IMR-90 (cell line): ENCODE measurements at regions not wholly inside any gene's neighbourhood (a gene's known extent, or its start where the extent isn't known, plus 50 kb on each side); places are given as distances from the start of the nearest gene placed in this dataset.

Source experiments
- ATAC-seq: fragments of 200-7000 bp; cut with Tn5 transposase; 2 replicates; pipeline ENCODE4 v1.9.1; 2020; ENCODE audit warnings: low read depth, mild to moderate bottlenecking, moderate library complexity
- BruUV-seq: library from RNA; stranded (reverse); fragments of 400-500 nt; replicated peaks from 2 replicates; lab custom pipeline; 2021; lab: Mats Ljungman, UMichigan
- CTCF ChIA-PET: fragments of 300-600 bp; formaldehyde crosslinking; extraction: SDS; loops from one replicate; lab custom pipeline; 2021; ENCODE audit warnings: antibody characterized with exemption; lab: Yijun Ruan, JAX
- POLR2A ChIA-PET: fragments of 300-600 bp; sonication (Branson Sonifier 250); formaldehyde crosslinking; loops from one replicate; lab custom pipeline; 2022; ENCODE audit warnings: antibody characterized with exemption; ENCODE audit not compliant: unreplicated experiment; lab: Charles Lee
- DNase-seq: peaks from one replicate; pipeline ENCODE4 v3.0.0; 2013
- H2AFZ ChIP-seq: replicated peaks from 2 replicates; pipeline ENCODE3; 2013; ENCODE audit warnings: low read length, mild to moderate bottlenecking; ENCODE audit not compliant: poor library complexity
- H2AK5ac ChIP-seq: 2 replicates; pipeline ENCODE4 v1.6.1; 2013; ENCODE audit warnings: low read depth, low read length, inconsistent platforms
- H2AK9ac ChIP-seq: replicated peaks from 2 replicates; pipeline ENCODE3; 2013; ENCODE audit warnings: mild to moderate bottlenecking, low read depth, low read length, moderate library complexity; ENCODE audit not compliant: poor library complexity
- H2BK120ac ChIP-seq: 2 replicates; pipeline ENCODE4 v1.6.1; 2013; ENCODE audit warnings: low read depth, low read length, inconsistent platforms
- H2BK15ac ChIP-seq: 3 replicates; pipeline ENCODE4 v1.6.1; 2013; ENCODE audit warnings: low read depth, low read length, inconsistent platforms
- H2BK20ac ChIP-seq: 2 replicates; pipeline ENCODE4 v1.6.1; 2013; ENCODE audit warnings: low read depth, mild to moderate bottlenecking, inconsistent platforms, low read length, moderate library complexity
- H2BK5ac ChIP-seq: 2 replicates; pipeline ENCODE4 v1.6.1; 2013; ENCODE audit warnings: mild to moderate bottlenecking, low read depth, low read length, inconsistent platforms; ENCODE audit not compliant: poor library complexity, severe bottlenecking
- H3K14ac ChIP-seq: replicated peaks from 2 replicates; pipeline ENCODE4 v1.6.1; 2013; ENCODE audit warnings: low read depth, low read length, inconsistent platforms
- H3K18ac ChIP-seq: 2 replicates; pipeline ENCODE4 v1.6.1; 2013; ENCODE audit warnings: low read depth, low read length, control low read depth
- H3K23ac ChIP-seq: 2 replicates; pipeline ENCODE4 v1.6.1; 2013; ENCODE audit warnings: low read depth, low read length, inconsistent platforms
- H3K27ac ChIP-seq: 2 replicates; pipeline ENCODE4 v1.5.1; 2013; ENCODE audit warnings: mild to moderate bottlenecking, control low read depth, low read length; ENCODE audit not compliant: insufficient read depth
- H3K27me3 ChIP-seq: 2 replicates; pipeline ENCODE4 v1.6.1; 2013; ENCODE audit warnings: low read length; ENCODE audit not compliant: control insufficient read depth, insufficient read depth
- H3K36me3 ChIP-seq: 2 replicates; pipeline ENCODE4 v1.6.1; 2013; ENCODE audit warnings: low read length, mixed read lengths; ENCODE audit not compliant: control insufficient read depth, insufficient read depth
- H3K4ac ChIP-seq: 2 replicates; pipeline ENCODE4 v1.6.1; 2013; ENCODE audit warnings: low read depth, low read length, inconsistent platforms
- H3K4me1 ChIP-seq: 2 replicates; pipeline ENCODE4 v1.6.1; 2013; ENCODE audit warnings: low read length, mixed read lengths; ENCODE audit not compliant: control insufficient read depth, insufficient read depth
- H3K4me2 ChIP-seq: 2 replicates; pipeline ENCODE4 v1.6.1; 2013; ENCODE audit warnings: low read depth, mild to moderate bottlenecking, control low read depth, low read length, moderate library complexity
- H3K4me3 ChIP-seq: 2 replicates; pipeline ENCODE4 v1.5.1; 2013; ENCODE audit warnings: low read depth, mild to moderate bottlenecking, control low read depth, low read length, moderate library complexity; ENCODE audit not compliant: insufficient read depth
- H3K56ac ChIP-seq: 2 replicates; pipeline ENCODE4 v1.6.1; 2013; ENCODE audit warnings: low read length, inconsistent platforms; ENCODE audit not compliant: insufficient read depth; ENCODE audit errors: extremely low read depth
- H3K79me1 ChIP-seq, 2 experiments: 2 replicates each; pipeline ENCODE4 v1.6.1; 2013; ENCODE audit warnings: low read length in 2 of 2, inconsistent platforms in 1 of 2, low read depth in 1 of 2
- H3K9ac ChIP-seq: 2 replicates; pipeline ENCODE4 v1.6.1; 2013; ENCODE audit warnings: low read depth, low read length, control low read depth
- H3K9me1 ChIP-seq: 2 replicates; pipeline ENCODE4 v1.6.1; 2013; ENCODE audit warnings: low read length, inconsistent platforms; ENCODE audit not compliant: insufficient read depth
- H3K9me3 ChIP-seq: 2 replicates; pipeline ENCODE4 v1.6.1; 2013; ENCODE audit warnings: low read length; ENCODE audit not compliant: control insufficient read depth, insufficient read depth
- H4K20me1 ChIP-seq: 2 replicates; pipeline ENCODE4 v1.6.1; 2013; ENCODE audit warnings: low read length, inconsistent platforms; ENCODE audit not compliant: insufficient read depth
- H4K5ac ChIP-seq: 2 replicates; pipeline ENCODE4 v1.6.1; 2013; ENCODE audit warnings: mild to moderate bottlenecking, low read depth, low read length, control low read depth
- H4K8ac ChIP-seq, 2 experiments: 2 replicates each; pipeline ENCODE4 v1.6.1; 2013; ENCODE audit warnings: low read depth in 2 of 2, low read length in 2 of 2, control low read depth in 1 of 2, inconsistent platforms in 1 of 2
- H4K91ac ChIP-seq: 2 replicates; pipeline ENCODE4 v1.6.1; 2013; ENCODE audit warnings: low read depth, low read length, inconsistent platforms; ENCODE audit not compliant: insufficient read depth
- BHLHE40 ChIP-seq: fragments of 150-350 bp; IDR thresholded peaks from 2 replicates; pipeline ENCODE4 v1.6.1; 2016; ENCODE audit warnings: mild to moderate bottlenecking, low read depth, low read length
- CEBPB ChIP-seq: IDR thresholded peaks from 2 replicates; pipeline ENCODE4 v1.6.1; 2012; ENCODE audit warnings: low read depth, low read length, improper control_type of control experiment
- CHD1 ChIP-seq: IDR thresholded peaks from 2 replicates; pipeline ENCODE4 v1.6.1; 2012; ENCODE audit warnings: low read depth, low read length, improper control_type of control experiment
- CTCF ChIP-seq: conservative IDR thresholded peaks from 2 replicates; pipeline ENCODE4 v1.5.1; 2012; ENCODE audit warnings: mild to moderate bottlenecking, low read depth, low read length, improper control_type of control experiment
- ELK1 ChIP-seq: fragments of 150-350 bp; IDR thresholded peaks from 2 replicates; pipeline ENCODE4 v1.6.1; 2016; ENCODE audit warnings: low read depth, mild to moderate bottlenecking, low read length, moderate library complexity, borderline replicate concordance
- FOS ChIP-seq: fragments of 150-350 bp; IDR thresholded peaks from 2 replicates; pipeline ENCODE4 v1.6.1; 2016; ENCODE audit warnings: low read depth, low read length
- MAFK ChIP-seq: IDR thresholded peaks from 2 replicates; pipeline ENCODE4 v1.6.1; 2012; ENCODE audit warnings: low read depth, low read length, improper control_type of control experiment
- MAZ ChIP-seq: IDR thresholded peaks from 2 replicates; pipeline ENCODE4 v1.6.1; 2012; ENCODE audit warnings: low read depth, mild to moderate bottlenecking, low read length, improper control_type of control experiment, moderate library complexity, borderline replicate concordance
- MXI1 ChIP-seq: IDR thresholded peaks from 2 replicates; pipeline ENCODE4 v1.6.1; 2012; ENCODE audit warnings: low read depth, mild to moderate bottlenecking, low read length, moderate library complexity, borderline replicate concordance
- NFE2L2 ChIP-seq: fragments of 150-350 bp; IDR thresholded peaks from 2 replicates; pipeline ENCODE4 v1.6.1; 2016; ENCODE audit warnings: low read depth, mild to moderate bottlenecking, low read length
- POLR2A ChIP-seq: IDR thresholded peaks from 2 replicates; pipeline ENCODE4 v1.6.1; 2012; ENCODE audit warnings: mild to moderate bottlenecking, low read depth, low read length
- RAD21 ChIP-seq: IDR thresholded peaks from 2 replicates; pipeline ENCODE4 v1.6.1; 2012; ENCODE audit warnings: low read length, improper control_type of control experiment
- RCOR1 ChIP-seq: IDR thresholded peaks from 2 replicates; pipeline ENCODE4 v1.6.1; 2012; ENCODE audit warnings: mild to moderate bottlenecking, low read length, improper control_type of control experiment; ENCODE audit not compliant: insufficient replicate concordance
- RFX5 ChIP-seq: IDR thresholded peaks from 2 replicates; pipeline ENCODE4 v1.8.0; 2012; ENCODE audit warnings: low read depth, mild to moderate bottlenecking, low read length, moderate library complexity
- USF2 ChIP-seq: fragments of 150-350 bp; IDR thresholded peaks from 2 replicates; pipeline ENCODE4 v1.6.1; 2017; ENCODE audit warnings: mild to moderate bottlenecking, antibody characterized with exemption, low read length, low read depth
- WGBS, 2 experiments: methylation state at CpG; one replicate each; pipeline versions ENCODE4 v1.1.5 to v1.1.7; 2013; ENCODE audit warnings: missing lambda C conversion rate in 2 of 2; ENCODE audit not compliant: insufficient read length in 1 of 2; ENCODE audit errors: extremely low coverage in 2 of 2; 5-methylcytosine and 5-hydroxymethylcytosine counted together
- dilution Hi-C: fragments of 300-500 bp; cut with HindIII; formaldehyde crosslinking; loops from one replicate; pipeline ENCODE4 v1.14.3; 2018; ENCODE audit warnings: low sequenced_read_pairs; ENCODE audit not compliant: unreplicated experiment
- in situ Hi-C: fragments of 300-500 bp; cut with MboI; formaldehyde crosslinking; loops from 3 replicates; pipeline ENCODE4 v1.14.3; 2019; ENCODE audit warnings: low sequenced_read_pairs, inconsistent platforms, mixed read lengths
- intact Hi-C: fragments of 100-400 bp; cut with micrococcal nuclease; formaldehyde crosslinking; loops from 2 replicates; pipeline ENCODE4 v1.10.0; 2022

GRCh38 chr12:107519906-107520859 lies 165.4 kb upstream of the PWP1 start:
- H4K8ac ChIP-seq: no peak overlapping the region
- H3K4ac ChIP-seq: no peak overlapping the region
- ATAC-seq (no peak), DNase-seq (no peak)
- no peak overlapping the region for H3K56ac ChIP-seq
- H3K4me1 ChIP-seq: peaks cover 1% of the 10 kb centered on the region; the same call in 1 of the 2 replicates
- H3K9me1 ChIP-seq: no peaks in the 10 kb centered on the region; the same call in none of the 2 replicates
- no peak overlapping the region for H3K4me2 ChIP-seq
- no peak overlapping the region for H2BK5ac ChIP-seq
- BruUV-seq: no TSS peak
- H4K20me1 ChIP-seq: no peaks in the 10 kb centered on the region
- H4K5ac ChIP-seq: no peak overlapping the region
- 0 out of 2 replicates have a peak, but pooled peaks cover 3% of the 10 kb centered on the region for H3K9me3 ChIP-seq
- intact Hi-C loops: no loop called here
- no peaks in the 10 kb centered on the region for H3K27me3 ChIP-seq
- peaks cover 1% of the 10 kb centered on the region; the same call in 1 of the 2 replicates for H3K36me3 ChIP-seq
- no peak overlapping the region for H2BK20ac ChIP-seq
- ChIA-PET POLR2A (no interaction called here), CTCF (no interaction called here)
- H2AK9ac ChIP-seq: no peak overlapping the region
- H3K14ac ChIP-seq: no peak overlapping the region
- no peak overlapping the region for H2AFZ ChIP-seq
- H3K23ac ChIP-seq: no peak overlapping the region
- WGBS, 2 experiments: 74% methylated on average over 3 of the region's 19 CpGs; no CpG with 5 or more reads in 1 of the 2 experiments
- H3K4me3 ChIP-seq: no peak overlapping the region
- no peak overlapping the region for H2BK120ac ChIP-seq
- no peak overlapping the region for H3K27ac ChIP-seq
- no peak overlapping the region for H3K9ac ChIP-seq
- no peak overlapping the region for H3K18ac ChIP-seq
- no peaks in the 10 kb centered on the region for H3K79me1 ChIP-seq
- H2BK15ac ChIP-seq: no peak overlapping the region
- H2AK5ac ChIP-seq: no peak overlapping the region
- H4K91ac ChIP-seq: no peak overlapping the region
- in situ Hi-C loops: no loop called here
- dilution Hi-C loops: no loop called here
- TF ChIP-seq RAD21 (no peak), ELK1 (no peak), POLR2A (no peak), CTCF (no peak), BHLHE40 (no peak), RCOR1 (no peak), NFE2L2 (no peak), MAZ (no peak), CHD1 (no peak), FOS (no peak), USF2 (no peak), MXI1 (no peak), MAFK (no peak), CEBPB (no peak), RFX5 (no peak)
